ENCODE measurements at regions not wholly inside any gene's neighbourhood (a gene's known extent, or its start where the extent isn't known, plus 50 kb on each side); places are given as distances from the start of the nearest gene placed in this dataset.

DNA sequence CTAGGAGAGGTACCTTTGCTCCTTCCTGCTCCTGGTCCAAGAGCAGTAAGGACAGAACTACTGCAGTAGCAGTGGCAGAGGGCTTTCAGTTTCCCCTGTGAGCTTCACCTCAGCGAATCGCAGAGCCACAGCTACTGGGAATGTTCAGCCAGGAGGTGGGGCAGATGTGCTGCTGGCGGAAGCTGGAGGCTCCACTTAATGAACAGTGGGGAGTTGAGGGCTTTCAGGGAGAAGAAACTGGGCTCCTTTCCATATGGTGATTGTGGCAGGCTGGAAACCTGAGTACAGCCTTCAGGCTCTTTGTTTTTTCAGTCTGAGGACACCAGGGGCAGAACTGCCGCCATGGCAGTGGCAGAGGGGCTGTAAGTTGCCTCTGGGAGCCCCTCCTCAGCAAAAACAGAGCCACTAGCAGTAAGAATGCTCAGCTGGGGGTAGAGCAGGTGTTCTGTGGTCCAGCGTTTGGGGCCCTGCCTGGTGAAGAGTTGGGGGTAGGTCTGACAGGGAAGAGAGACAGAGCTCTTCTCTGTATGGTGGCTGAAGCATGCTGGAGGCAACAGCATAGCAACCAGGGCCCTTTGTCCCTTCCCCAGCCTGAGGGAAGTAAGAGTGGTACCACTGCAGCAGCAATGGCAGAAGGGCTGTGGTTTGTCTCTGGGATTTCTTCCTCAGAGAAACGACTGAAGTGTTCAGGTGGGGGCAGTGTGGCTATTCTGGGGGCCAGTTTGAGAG lies 106.0 kb upstream of the GRXCR1 start:
- no peak overlapping the region for H3K4me3 ChIP-seq (replicated peaks; ENCODE audit: insufficient read depth, low read length)
- H3K27ac ChIP-seq (replicated peaks) = no peak overlapping the region
- no peak for DNase-seq (ENCODE audit: low read depth in 1 of 2, low spot score in 1 of 2)
- H3K27me3 ChIP-seq (ENCODE audit: insufficient read depth, poor library complexity, severe bottlenecking) = no peaks in the 10 kb centered on the region
- TF ChIP-seq, protein P1, sequence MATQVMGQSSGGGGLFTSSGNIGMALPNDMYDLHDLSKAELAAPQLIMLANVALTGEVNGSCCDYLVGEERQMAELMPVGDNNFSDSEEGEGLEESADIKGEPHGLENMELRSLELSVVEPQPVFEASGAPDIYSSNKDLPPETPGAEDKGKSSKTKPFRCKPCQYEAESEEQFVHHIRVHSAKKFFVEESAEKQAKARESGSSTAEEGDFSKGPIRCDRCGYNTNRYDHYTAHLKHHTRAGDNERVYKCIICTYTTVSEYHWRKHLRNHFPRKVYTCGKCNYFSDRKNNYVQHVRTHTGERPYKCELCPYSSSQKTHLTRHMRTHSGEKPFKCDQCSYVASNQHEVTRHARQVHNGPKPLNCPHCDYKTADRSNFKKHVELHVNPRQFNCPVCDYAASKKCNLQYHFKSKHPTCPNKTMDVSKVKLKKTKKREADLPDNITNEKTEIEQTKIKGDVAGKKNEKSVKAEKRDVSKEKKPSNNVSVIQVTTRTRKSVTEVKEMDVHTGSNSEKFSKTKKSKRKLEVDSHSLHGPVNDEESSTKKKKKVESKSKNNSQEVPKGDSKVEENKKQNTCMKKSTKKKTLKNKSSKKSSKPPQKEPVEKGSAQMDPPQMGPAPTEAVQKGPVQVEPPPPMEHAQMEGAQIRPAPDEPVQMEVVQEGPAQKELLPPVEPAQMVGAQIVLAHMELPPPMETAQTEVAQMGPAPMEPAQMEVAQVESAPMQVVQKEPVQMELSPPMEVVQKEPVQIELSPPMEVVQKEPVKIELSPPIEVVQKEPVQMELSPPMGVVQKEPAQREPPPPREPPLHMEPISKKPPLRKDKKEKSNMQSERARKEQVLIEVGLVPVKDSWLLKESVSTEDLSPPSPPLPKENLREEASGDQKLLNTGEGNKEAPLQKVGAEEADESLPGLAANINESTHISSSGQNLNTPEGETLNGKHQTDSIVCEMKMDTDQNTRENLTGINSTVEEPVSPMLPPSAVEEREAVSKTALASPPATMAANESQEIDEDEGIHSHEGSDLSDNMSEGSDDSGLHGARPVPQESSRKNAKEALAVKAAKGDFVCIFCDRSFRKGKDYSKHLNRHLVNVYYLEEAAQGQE (IDR thresholded peaks at IDR 0.05; ENCODE audit: insufficient replicate concordance, low read depth) = no peak
- TF ChIP-seq POLR2AphosphoS5 (IDR thresholded peaks at IDR 0.05; ENCODE audit: low read depth) (no peak), SPI1 (IDR thresholded peaks at IDR 0.05; ENCODE audit: borderline replicate concordance, low read depth) (no peak), CTCF (IDR thresholded peaks at IDR 0.05; ENCODE audit: insufficient read depth, low read length) (no peak)

DNA sequence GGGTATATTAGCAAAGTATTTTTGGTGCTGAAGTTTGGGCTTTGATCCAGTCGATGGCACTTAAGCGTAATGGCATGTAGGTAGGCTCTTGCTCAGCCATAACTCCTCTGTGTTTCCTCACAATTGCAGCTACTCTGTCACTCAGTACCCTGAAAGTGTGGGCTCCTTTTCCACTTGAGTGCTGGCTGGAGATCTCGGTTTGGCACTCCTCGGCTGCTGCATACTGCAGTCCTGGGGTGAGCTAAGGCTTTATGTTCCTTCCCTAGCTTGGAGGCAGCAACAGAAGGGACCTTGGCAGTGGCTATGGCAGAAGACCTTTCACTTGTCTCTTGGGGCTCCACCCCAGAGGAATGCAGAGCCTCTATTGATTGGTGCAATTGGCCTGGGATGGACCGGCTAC lies 106.7 kb upstream of the GRXCR1 start:
- no peak for TF ChIP-seq CTCF (IDR thresholded peaks at IDR 0.05; ENCODE audit: insufficient read depth, low read length)
- no peak for TF ChIP-seq GABPA (IDR thresholded peaks at IDR 0.05; ENCODE audit: low read depth)
- no peak for TF ChIP-seq POLR2AphosphoS5 (IDR thresholded peaks at IDR 0.05; ENCODE audit: low read depth)
- no peak for TF ChIP-seq SPI1 (IDR thresholded peaks at IDR 0.05; ENCODE audit: borderline replicate concordance, low read depth)
- TF ChIP-seq, protein P1 (IDR thresholded peaks at IDR 0.05; ENCODE audit: insufficient replicate concordance, low read depth) = no peak
- H3K27ac ChIP-seq (replicated peaks) = no peak overlapping the region
- H3K4me3 ChIP-seq (replicated peaks; ENCODE audit: insufficient read depth, low read length) = no peak overlapping the region
- no peak for DNase-seq (ENCODE audit: low read depth in 1 of 2, low spot score in 1 of 2)
- H3K27me3 ChIP-seq (ENCODE audit: insufficient read depth, poor library complexity, severe bottlenecking) = no peaks in the 10 kb centered on the region

GRCh38 chr4:42781315-42781714 lies 111.2 kb upstream of the GRXCR1 start:
- TF ChIP-seq GABPA (IDR thresholded peaks at IDR 0.05; ENCODE audit: low read depth) = no peak
- no peak for TF ChIP-seq CTCF (IDR thresholded peaks at IDR 0.05; ENCODE audit: insufficient read depth, low read length)
- TF ChIP-seq, protein P1 (IDR thresholded peaks at IDR 0.05; ENCODE audit: insufficient replicate concordance, low read depth) = no peak
- TF ChIP-seq POLR2AphosphoS5 (IDR thresholded peaks at IDR 0.05; ENCODE audit: low read depth) = no peak
- no peak for TF ChIP-seq SPI1 (IDR thresholded peaks at IDR 0.05; ENCODE audit: borderline replicate concordance, low read depth)
- no peak for DNase-seq (ENCODE audit: low read depth in 1 of 2, low spot score in 1 of 2)
- Histone ChIP-seq H3K27me3 (ENCODE audit: insufficient read depth, poor library complexity, severe bottlenecking) (no peaks in the 10 kb centered on the region), H3K27ac (replicated peaks) (no peak overlapping the region), H3K4me3 (replicated peaks; ENCODE audit: insufficient read depth, low read length) (no peak overlapping the region)
